Nucleus accumbens (tissue), 56 donors: ENCODE measurements at regions not wholly inside any gene's neighbourhood (a gene's known extent, or its start where the extent isn't known, plus 50 kb on each side); places are given as distances from the start of the nearest gene placed in this dataset.
A peak's percentile ranks its signal among the peaks of the same experiment; 100 is the strongest.

Source experiments
- DNase-seq, 56 donors: peaks; one replicate each; lab custom pipeline; 2025; lab: John Stamatoyannopoulos, UW

DNA sequence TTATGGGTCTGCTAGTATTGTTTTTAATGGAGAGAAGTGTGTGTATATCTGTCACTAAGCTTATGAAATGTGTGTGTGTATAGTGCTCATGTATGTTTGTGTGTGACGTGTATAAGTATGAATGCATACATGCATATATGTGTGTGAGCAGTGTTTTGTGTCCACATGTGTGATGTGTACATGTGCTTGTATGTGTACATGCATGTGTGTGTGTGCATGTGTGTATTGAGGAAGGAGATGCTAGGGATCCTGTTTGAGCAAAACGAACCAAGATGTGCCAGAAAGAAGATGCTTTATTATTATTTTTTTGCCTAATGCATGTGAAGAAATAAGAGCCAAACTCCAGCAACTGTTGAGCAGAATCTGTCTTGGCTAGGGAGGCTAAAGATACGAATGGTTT is 301.3 kb upstream of the SKOR2 start:
- DNase-seq: no peak

DNA sequence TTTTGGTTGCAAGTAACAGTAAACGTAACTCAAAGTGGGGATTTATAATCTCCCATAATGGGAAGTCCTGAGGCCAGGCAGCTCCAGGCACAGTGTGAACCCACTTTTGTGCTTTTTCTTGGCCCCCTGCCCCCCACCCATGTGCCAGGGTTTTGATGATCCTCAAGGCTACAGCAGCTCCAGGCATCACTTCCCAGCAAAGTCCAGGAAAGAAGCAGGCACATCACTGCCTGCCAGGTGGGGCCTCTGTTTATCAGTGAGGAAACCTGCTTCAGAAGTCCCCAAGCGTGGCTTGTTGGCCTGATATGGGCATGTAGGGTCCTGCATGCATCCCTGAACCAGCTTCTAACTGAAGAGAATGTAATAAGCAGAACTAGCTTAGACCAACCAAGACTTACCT is 299.2 kb upstream of the SKOR2 start:
- DNase-seq: no peak

DNA sequence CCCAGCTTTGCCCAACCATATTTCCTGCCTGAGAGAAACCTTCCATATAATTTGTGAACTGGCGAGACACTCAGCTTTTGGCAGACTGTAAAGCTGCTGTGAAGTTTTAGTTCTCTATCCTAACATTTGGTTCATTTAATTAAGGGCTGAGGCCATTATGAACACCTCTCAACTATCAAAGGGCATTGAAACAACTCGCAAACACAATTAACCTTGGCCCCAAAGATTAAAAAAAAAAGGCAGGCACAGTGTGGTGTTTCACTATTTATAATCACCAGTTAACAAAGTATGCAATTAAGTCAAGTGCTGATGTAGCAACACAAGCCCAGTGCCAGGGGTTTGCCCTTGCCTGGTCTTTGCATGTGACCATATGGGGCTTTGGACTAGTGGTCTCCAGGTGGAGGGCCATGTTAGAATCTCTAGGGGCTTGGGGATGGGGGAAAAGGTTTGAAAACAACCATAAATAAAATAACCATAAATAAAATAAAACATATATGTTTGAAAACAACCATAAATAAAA is 297.6 kb upstream of the SKOR2 start:
- no peak for DNase-seq

GRCh38 chr18:47547539-47548202 is 296.2 kb upstream of the SKOR2 start:
- DNase-seq: no peak

DNA sequence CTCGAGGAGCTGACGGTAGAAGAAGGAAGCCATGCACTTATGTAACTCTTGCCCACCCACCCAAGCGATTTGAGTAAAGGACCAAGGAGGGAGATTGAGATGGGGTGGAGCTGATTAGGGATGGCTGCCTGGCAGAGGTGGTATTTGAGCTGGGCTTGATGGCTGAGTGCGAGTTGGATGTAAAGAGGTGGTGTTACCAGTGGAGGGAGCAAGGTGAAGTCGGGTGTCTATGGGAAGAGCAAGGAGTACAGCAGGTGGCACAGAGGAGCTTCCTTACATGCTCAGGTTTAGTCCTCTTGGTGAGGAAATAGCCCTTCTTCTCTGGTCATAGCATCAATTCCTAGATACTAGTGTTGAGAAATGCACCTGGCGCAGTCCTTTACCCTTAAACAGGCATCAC is 294.2 kb upstream of the SKOR2 start:
- no peak for DNase-seq

GRCh38 chr18:47543080-47543479 is 291.6 kb upstream of the SKOR2 start:
- DNase-seq: no peak

GRCh38 chr18:47542551-47542950 is 291.1 kb upstream of the SKOR2 start:
- no peak for DNase-seq

DNA sequence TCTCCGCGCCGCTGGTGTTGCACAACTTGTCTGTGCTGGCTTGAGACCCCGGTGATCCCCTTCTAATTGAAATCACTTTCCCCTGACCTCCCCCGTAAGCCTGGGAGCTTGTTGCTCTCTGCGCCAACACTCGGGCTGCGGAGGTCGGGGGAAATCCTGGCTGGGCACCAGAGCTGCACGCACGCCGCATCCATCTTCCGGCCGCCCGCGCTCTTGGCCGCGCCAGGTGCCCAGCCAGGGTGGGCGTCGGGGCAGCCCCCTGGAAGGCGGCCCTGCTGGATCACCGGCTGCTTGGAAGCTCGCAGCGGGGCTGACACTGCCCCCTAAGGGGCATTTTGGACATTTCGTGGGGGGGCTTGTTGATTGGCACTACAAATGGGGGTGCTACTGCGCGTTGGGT is 280.3 kb upstream of the SKOR2 start:
- peak in 1 of 56 donors; percentile 34 for DNase-seq

DNA sequence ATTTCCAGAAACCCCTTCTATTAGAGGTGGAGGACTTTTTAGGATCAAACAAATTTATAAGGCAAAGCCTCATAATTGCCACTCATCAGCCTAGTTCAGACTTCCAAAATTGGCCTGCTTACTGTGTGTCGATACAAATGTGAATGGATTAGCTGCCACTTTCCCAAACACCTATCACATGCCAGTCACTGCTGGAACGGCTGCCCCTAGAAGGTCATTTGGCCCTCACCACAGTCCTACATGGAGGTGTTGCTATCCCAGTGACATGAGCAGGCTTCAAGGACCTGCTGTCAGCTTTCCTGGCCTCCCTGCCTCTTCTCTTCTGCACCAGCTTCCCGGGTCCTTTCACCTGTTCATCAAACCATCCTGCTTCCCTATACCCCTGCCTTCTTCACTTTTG is 279.2 kb upstream of the SKOR2 start:
- DNase-seq: no peak

- DNase-seq: no peak
Observed at GRCh38 chr18:47528343-47528742, 276.9 kb upstream of the SKOR2 start.

- no peak for DNase-seq
Observed at GRCh38 chr18:47526147-47526546, 274.7 kb upstream of the SKOR2 start.

GRCh38 chr18:47522359-47522758 is 270.9 kb upstream of the SKOR2 start:
- DNase-seq: no peak

GRCh38 chr18:47520263-47520662 is 268.8 kb upstream of the SKOR2 start:
- no peak for DNase-seq

DNA sequence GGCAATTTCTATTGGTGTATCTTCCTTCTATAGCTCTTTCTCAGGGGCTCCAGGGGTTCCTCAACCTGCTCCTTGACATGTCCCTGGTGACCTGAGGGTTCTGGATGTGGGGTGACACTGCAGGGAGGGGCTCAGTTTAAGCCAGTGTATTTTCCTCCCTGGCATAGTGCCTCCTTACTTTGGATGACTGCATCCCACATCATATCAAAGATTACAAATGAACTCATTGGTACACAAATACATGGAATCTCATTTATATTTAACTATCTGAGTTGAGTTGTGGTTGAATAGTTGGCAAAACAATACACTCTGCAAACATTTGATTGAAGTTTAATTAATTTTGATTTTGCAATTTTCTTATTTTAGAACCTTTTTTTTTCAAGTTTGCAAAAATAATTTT is 268.2 kb upstream of the SKOR2 start:
- no peak for DNase-seq

- DNase-seq: no peak
Observed at GRCh38 chr18:47519277-47519676, 267.8 kb upstream of the SKOR2 start.

GRCh38 chr18:47513614-47514013 is 262.2 kb upstream of the SKOR2 start:
- no peak for DNase-seq

- no peak for DNase-seq
Observed at GRCh38 chr18:47512726-47513435, 261.4 kb upstream of the SKOR2 start.

DNA sequence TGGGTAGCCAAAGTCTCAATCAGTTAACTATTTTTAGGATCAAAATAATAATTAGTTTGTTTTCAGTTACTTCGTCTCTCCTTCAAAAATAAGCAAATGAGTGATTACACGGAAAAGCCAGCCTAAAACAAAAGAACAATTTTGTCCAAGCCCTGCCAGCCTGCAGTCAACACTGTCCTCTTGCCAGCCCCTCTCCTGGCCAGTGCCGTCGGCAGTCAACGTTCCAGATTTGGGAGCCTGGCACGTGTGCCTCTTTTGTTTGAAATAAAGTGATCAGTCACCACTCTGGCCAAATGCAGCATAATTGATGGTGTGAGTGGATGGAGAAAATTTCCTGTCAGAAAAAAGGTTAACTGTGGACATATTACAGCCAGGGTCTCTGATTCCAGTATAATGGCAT is 260.6 kb upstream of the SKOR2 start:
- peak in 1 of 56 donors; percentile 7 for DNase-seq

- DNase-seq: no peak
Observed at GRCh38 chr18:47510831-47511230, 259.4 kb upstream of the SKOR2 start.

DNA sequence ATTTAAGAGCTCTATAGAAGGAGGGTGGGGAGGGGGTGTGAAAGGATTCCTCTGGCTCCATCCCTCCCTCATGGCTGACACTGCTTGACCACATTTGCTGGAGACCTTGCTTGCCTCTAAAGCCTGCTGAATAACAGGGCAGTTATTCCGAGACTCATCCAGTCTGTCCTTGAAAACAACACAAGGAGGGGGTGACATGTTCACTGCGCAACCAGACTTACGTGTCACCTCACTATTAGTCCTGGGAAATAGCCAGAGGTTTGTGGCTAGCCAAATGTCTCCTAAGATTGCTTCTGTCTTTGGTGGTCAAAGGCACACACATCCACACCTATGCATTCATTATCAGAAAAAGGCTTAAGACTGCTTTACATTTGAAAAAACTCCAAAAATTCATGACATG is 256.2 kb upstream of the SKOR2 start:
- DNase-seq: no peak

DNA sequence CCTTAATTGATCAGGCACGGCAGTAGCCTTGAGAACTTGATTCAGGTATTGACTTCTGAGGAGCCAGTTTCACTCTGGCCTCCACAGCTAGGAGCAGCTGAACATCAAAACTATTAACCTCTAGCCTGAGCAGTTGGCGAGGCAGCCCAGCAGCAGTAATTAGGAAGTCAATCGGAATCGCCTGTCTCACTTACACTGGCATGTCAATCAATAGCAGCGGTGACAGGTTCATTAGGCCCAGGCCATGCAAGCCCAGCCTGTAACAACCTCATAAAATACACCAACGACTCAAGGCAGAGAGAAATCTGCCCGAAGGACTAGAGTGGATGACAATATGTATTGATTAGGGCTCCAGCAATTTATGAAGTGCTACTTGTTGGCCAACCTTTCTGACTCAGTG is 255.4 kb upstream of the SKOR2 start:
- DNase-seq: no peak

GRCh38 chr18:47501946-47502345 is 250.5 kb upstream of the SKOR2 start:
- no peak for DNase-seq
